ENCODE measurements at regions not wholly inside any gene's neighbourhood (a gene's known extent, or its start where the extent isn't known, plus 50 kb on each side); places are given as distances from the start of the nearest gene placed in this dataset.

DNA sequence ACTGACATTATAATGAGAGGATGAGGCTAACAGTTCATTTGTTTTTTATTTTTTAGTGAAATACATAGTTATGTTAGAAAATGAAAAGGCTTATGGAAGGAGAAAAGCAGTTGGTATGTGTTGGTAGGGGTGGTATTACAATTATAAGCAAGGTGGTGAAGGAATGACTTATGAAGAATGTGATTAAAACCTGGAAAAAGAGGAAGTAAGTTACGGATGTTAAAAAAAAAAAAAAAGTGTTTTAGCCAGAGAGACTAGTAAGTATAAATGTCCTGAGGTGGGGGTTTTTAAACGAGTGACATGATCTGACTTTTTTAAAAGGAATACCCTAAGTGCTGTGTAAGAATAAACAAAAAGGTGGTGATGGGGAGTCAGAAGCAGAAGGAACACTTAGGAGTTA, 206.8 kb downstream of the IL15 start:
- Mint-ChIP-seq H3K9me3 (peaks cover 29% of the 10 kb centered on the region), H3K27ac (peak overlapping the region; percentile 15), H3K4me3 (no peak overlapping the region), H3K4me1 (peaks cover 30% of the 10 kb centered on the region), H3K36me3 (ENCODE audit: low read depth) (peaks cover 2% of the 10 kb centered on the region), H3K27me3 (ENCODE audit: insufficient read depth) (no peaks in the 10 kb centered on the region)
- no peaks in the 10 kb centered on the region for H3K36me3 ChIP-seq (ENCODE audit: control insufficient read depth, insufficient read depth, low read length)
- TF ChIP-seq, protein P1, sequence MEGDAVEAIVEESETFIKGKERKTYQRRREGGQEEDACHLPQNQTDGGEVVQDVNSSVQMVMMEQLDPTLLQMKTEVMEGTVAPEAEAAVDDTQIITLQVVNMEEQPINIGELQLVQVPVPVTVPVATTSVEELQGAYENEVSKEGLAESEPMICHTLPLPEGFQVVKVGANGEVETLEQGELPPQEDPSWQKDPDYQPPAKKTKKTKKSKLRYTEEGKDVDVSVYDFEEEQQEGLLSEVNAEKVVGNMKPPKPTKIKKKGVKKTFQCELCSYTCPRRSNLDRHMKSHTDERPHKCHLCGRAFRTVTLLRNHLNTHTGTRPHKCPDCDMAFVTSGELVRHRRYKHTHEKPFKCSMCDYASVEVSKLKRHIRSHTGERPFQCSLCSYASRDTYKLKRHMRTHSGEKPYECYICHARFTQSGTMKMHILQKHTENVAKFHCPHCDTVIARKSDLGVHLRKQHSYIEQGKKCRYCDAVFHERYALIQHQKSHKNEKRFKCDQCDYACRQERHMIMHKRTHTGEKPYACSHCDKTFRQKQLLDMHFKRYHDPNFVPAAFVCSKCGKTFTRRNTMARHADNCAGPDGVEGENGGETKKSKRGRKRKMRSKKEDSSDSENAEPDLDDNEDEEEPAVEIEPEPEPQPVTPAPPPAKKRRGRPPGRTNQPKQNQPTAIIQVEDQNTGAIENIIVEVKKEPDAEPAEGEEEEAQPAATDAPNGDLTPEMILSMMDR (conservative IDR thresholded peaks at IDR 0.05) = no peak
- peaks cover 18% of the 10 kb centered on the region for H3K4me1 ChIP-seq (ENCODE audit: control insufficient read depth, insufficient read depth, low read length)
- no peak overlapping the region for H3K9ac ChIP-seq (ENCODE audit: extremely low read depth, low read length, poor library complexity, severe bottlenecking)
- DNase-seq = no peak
- H3K9me3 ChIP-seq (ENCODE audit: control insufficient read depth, low read length) = peaks cover 9% of the 10 kb centered on the region
- 85 to 100% methylated on average over 2 of the region's 2 CpGs for WGBS, 2 experiments (ENCODE audit: insufficient coverage in 1 of 2, insufficient read length in 1 of 2)
- H3K27ac ChIP-seq (ENCODE audit: low read depth, low read length) = no peak overlapping the region
- no peaks in the 10 kb centered on the region for H3K27me3 ChIP-seq (ENCODE audit: control insufficient read depth, insufficient read depth, low read length, poor library complexity, severe bottlenecking)
- H3K4me3 ChIP-seq (ENCODE audit: low read length) = no peak overlapping the region

GRCh38 chr4:141845901-141846300, 209.5 kb downstream of the IL15 start:
- Mint-ChIP-seq H3K36me3 (ENCODE audit: low read depth) (peaks cover 2% of the 10 kb centered on the region), H3K4me3 (no peak overlapping the region), H3K4me1 (peaks cover 30% of the 10 kb centered on the region), H3K27me3 (ENCODE audit: insufficient read depth) (no peaks in the 10 kb centered on the region), H3K27ac (no peak overlapping the region), H3K9me3 (peaks cover 22% of the 10 kb centered on the region)
- H3K27ac ChIP-seq (ENCODE audit: low read depth, low read length) = no peak overlapping the region
- H3K36me3 ChIP-seq (ENCODE audit: control insufficient read depth, insufficient read depth, low read length) = no peaks in the 10 kb centered on the region
- no peak for DNase-seq
- H3K27me3 ChIP-seq (ENCODE audit: control insufficient read depth, insufficient read depth, low read length, poor library complexity, severe bottlenecking) = no peaks in the 10 kb centered on the region
- peaks cover 24% of the 10 kb centered on the region for H3K4me1 ChIP-seq (ENCODE audit: control insufficient read depth, insufficient read depth, low read length)
- TF ChIP-seq, protein P1 (conservative IDR thresholded peaks at IDR 0.05) = no peak
- peak overlapping the region; percentile 30 for H3K4me3 ChIP-seq (ENCODE audit: low read length)
- H3K9me3 ChIP-seq (ENCODE audit: control insufficient read depth, low read length) = no peaks in the 10 kb centered on the region
- no peak overlapping the region for H3K9ac ChIP-seq (ENCODE audit: extremely low read depth, low read length, poor library complexity, severe bottlenecking)

DNA sequence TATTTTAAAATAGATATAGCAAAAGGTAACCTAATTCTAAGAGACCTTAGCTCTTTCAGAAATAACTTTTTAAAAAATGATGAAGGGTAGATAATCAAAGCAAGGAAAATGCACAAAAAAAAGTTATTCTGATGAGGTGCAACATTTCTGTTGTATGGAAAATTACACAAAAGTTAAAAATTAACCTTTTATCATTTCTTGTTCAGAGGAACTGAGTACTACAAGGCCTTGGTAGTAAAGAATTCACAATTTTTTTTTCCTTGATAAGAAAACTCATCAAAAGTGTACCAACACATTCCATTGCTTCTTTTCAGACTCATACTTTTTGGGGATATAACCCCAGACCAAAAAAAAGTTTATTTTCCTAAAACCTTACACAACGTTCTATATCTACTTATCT, 213.0 kb downstream of the IL15 start:
- DNase-seq = no peak
- Mint-ChIP-seq H3K27ac (no peak overlapping the region), H3K27me3 (ENCODE audit: insufficient read depth) (no peaks in the 10 kb centered on the region), H3K36me3 (ENCODE audit: low read depth) (no peaks in the 10 kb centered on the region), H3K4me1 (peaks cover 9% of the 10 kb centered on the region), H3K4me3 (no peak overlapping the region), H3K9me3 (peaks cover 23% of the 10 kb centered on the region)
- 85 to 100% methylated on average over 1 of the region's 1 CpG for WGBS, 2 experiments (ENCODE audit: insufficient coverage in 1 of 2, insufficient read length in 1 of 2)
- Histone ChIP-seq H3K9ac (ENCODE audit: extremely low read depth, low read length, poor library complexity, severe bottlenecking) (no peak overlapping the region), H3K27me3 (ENCODE audit: control insufficient read depth, insufficient read depth, low read length, poor library complexity, severe bottlenecking) (no peaks in the 10 kb centered on the region), H3K4me1 (ENCODE audit: control insufficient read depth, insufficient read depth, low read length) (peaks cover 21% of the 10 kb centered on the region), H3K36me3 (ENCODE audit: control insufficient read depth, insufficient read depth, low read length) (no peaks in the 10 kb centered on the region), H3K9me3 (ENCODE audit: control insufficient read depth, low read length) (peaks cover 5% of the 10 kb centered on the region), H3K27ac (ENCODE audit: low read depth, low read length) (no peak overlapping the region), H3K4me3 (ENCODE audit: low read length) (peak overlapping the region; percentile 60)
- TF ChIP-seq, protein P1 (conservative IDR thresholded peaks at IDR 0.05) = no peak

Measured in endodermal cell (in vitro differentiated cells).